HL-60 (cell line): ENCODE measurements at regions not wholly inside any gene's neighbourhood (a gene's known extent, or its start where the extent isn't known, plus 50 kb on each side); places are given as distances from the start of the nearest gene placed in this dataset.

ENCODE experiments used
- CTCF ChIP-seq: IDR thresholded peaks from one replicate; pipeline ENCODE4 v1.5.1; 2011; ENCODE audit warnings: low read length, control low read depth, inconsistent platforms; ENCODE audit not compliant: insufficient read depth
- POLR2AphosphoS5 ChIP-seq: IDR thresholded peaks from 2 replicates; pipeline ENCODE4 v1.6.1; 2012; ENCODE audit warnings: low read depth

- TF ChIP-seq CTCF, result no peak
- TF ChIP-seq POLR2AphosphoS5, result no peak
Observed at GRCh38 chr2:22420076-22420475, 964.9 kb upstream of the KLHL29 start.
